HG02852 (cell line): ENCODE measurements at regions not wholly inside any gene's neighbourhood (a gene's known extent, or its start where the extent isn't known, plus 50 kb on each side); places are given as distances from the start of the nearest gene placed in this dataset.

Experiments used
- ATAC-seq: cut with Tn5 transposase; IDR thresholded peaks from one replicate; pipeline ENCODE4 v1.9.1; 2021; ENCODE audit warnings: mild to moderate bottlenecking, moderate library complexity; ENCODE audit not compliant: unreplicated experiment

DNA sequence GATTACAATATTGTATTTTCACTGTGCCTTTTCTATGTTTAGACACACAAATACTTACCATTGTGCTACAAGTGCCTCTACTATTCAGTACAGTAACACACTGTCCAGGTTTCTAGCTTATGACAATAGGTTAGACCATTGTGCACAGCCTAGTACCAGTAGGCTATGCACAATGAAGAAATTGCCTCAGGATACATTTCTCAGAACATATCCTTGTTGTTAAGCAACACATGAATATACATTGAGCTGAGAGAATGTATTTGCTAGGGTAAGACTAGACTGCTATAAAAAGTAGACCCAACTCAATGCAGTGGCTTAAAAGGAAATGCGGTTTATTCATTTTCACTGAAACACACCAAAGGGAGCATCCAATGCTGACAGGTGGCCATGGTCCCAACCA, 285.1 kb downstream of the HS3ST3A1 start:
- no peak for ATAC-seq

DNA sequence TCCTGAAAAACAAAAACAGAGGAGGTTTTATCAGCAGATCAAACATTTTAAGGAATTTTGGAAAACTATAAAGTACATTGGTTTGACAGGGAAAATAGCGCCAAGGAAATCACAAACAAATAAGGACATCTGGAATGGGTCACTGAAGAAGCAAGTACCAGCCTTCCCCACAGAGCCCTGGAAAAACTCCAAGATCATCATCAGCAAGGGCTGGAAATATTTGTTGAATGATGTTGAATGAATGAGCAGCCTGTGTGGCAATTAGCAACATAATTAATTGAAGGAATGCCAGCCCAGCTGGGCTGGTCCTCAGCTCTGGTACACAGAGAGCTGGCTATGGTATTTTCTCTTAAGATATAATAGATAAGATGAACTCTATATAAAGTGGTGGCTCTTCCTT, 290.4 kb downstream of the HS3ST3A1 start:
- ATAC-seq = no peak

DNA sequence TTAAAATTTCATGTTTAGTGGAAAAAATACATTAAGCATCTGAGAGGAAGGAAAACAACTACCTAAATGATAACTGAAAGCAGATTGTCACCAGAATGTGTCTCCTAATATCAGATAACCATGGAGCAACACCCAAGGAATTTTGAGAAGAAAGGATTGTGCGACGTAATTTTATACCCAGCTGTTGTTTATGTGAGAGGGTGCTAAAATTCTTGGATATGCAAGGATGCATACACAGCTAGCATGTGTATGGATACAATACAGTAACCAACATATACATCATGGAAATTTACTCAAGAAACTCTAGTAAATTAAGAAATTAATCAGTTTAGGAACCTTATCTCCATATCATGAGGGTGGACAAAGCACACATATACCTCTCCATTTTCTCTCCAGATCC, 290.9 kb downstream of the HS3ST3A1 start:
- no peak for ATAC-seq

DNA sequence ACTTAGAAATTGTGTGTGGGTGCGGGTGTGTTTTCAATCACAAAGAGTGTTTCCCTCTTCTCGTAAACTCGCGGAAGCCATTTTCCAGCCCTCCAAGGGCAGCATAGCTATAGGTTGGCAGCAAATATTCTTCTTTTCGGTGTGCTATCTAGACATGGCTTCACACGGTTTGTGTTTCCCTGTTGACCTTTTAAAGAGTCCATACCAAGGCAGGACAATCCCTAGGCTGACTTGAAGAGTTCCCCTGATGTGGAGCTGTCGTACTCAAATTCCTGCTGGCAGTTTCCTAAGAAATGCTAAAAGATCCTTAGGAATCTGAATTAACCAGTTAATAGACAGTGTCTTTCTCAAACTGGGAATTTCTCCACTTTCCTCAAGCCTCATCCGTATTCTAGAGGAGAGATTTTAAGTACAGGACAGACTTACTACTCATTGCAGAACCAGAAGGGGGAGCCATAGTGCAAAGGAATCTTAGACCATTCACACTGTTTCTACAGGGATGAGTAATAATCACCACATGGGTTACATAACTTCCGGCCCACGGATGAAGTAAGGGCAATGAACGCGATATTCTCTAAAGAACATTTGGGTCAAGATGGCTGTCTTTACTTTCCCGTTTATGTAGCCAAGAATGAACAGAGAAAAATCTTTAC, 288.6 kb upstream of the ELAC2 start:
- ATAC-seq = no peak

DNA sequence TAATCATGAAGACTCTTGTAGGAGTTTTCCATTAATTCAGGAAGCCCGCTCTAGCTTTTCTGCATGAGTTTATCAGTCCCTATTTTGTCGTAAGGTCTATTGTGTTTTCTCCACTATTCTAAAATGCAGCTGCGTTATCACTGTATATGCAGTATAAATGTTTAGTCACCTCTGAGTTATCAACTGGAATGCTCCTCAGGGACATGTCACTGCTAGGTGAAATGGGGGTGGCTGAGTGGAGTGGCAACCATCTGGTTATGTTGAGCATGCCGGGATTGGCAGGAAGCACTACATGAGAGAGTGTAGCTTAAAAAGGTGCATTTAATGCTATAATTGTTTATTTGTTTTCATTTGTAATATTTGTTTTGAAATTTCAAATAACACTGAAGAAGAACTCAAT, 285.2 kb upstream of the ELAC2 start:
- ATAC-seq = no peak

DNA sequence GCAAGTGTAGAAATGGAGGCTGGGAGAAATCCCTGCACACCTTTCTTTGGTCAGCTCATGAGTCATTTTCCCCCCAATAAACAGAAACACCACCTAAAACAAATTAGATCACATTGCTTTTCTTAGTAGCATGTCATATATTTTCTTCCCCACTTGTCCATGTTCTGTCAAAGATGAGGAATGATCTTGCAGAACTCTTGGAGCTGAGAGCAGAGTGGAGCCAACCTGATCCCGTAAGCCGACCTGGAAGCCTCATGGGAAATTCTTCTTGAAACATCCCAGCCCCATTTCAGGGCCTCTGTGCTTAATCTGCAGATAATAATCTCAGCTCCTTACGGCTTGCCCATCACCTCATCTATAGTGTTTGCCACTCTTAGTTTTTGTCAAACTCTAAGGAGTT, 284.6 kb upstream of the ELAC2 start:
- ATAC-seq = no peak

DNA sequence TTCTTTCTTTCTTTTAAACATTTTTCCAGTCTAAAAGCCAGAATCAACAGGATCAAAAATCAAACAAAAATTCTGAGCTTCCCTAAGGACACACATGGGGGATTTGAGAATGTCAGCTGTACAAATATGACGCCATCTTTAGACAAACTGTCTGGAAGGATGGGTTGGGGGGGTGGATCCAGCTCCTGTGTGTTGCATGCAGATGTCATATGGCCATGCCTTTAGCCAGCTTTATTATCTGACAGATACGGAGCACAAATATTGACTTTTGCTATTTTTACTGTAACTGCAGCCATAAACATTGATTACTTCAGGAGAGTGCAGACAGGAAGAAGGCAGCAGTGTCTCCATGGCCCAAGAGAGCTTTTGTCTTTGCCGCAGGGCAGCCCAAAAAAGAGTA, 279.4 kb upstream of the ELAC2 start:
- ATAC-seq = no peak

DNA sequence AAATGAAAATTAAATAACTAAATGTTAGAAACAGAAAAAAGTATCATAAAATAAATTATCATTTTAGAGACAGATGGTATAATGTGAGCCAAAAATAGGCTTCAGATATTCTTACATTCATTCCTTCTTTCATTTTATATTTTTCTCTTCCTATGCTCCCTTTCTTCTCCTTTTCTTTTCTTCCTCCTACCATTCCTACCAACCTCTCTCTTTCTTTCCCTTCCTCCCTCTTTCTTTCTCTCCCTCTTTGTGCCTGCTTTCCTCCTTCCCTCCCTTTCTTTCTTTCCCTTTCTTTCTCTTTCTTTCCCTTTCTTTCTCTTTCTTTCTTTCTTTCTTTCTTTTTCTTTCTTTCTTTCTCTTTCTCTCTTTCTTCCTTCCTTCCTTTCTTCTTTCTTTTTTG, 275.6 kb upstream of the ELAC2 start:
- ATAC-seq = no peak

DNA sequence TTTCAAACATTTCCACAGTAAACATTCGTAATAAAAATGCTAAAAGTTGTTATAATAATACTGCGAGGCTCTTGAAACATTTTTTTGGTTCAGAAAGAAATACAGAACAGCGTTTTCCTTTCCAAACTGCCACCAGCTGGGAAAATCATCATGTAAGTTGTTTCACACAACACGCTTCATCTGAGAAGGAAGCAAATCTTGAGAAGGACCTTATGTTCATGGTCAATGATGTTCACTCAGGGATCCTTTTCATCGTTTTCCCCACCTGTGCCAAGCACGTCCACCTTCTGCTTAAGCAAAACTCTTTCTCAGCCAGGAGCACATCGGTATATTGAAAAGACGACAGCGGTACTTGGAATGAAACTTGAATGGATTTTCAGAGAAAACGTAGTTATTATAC, 274.5 kb upstream of the ELAC2 start:
- no peak for ATAC-seq

DNA sequence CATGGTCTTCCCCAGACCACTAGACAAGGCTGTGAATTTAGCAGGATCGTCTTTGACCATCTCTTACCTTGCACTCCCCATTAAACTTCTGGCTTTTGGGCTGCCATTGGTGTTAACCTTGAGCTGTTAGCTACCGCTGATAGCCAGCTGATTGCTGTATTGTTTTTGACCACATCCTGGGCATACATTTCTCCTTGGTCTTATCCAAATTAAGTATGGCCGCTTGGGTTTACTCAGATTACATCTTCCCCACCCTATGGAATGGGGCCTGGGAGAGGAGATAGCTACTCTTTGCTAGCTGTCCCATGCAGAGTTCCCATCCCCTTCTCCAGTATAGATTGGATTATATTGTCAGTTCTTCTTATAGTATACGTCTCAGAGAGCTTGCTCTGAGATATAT, 270.4 kb upstream of the ELAC2 start:
- no peak for ATAC-seq

DNA sequence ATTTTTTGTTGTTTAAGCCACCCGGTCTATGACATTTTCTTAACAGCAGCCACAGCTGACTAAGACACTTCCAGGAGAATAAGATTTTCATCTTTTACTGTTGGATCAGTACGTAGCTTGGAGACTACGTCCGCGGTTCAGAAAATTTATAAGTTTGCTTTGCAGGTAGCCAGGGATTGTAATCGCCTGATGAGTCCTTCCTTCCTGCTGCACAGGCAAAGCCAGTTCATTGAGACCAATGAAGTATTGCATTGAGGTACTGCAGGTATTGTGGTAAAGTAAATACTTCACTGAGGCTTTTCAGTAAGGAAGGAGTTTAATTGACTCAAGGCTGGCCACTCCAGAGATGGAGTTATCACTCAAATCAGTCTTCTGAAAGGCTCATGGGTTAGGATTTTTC, 269.4 kb upstream of the ELAC2 start:
- ATAC-seq = no peak

DNA sequence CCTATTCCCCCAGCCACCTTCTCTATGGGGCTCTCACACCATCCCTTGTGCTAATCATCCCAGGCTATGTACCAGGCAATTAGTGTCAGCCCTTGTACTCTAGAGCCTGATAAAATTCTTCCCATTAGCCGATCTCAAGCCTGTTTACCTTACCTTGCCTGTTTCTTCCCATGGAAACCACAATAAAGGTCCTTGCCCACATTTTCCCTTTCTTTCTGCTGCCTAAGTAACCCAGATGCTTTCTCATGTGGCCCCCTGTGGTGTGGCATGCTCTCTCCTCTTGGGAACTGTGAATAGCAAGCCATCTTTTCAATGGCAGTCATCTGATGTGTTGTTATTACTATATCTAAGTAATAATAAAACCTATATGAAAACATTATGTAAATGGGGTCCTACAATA, 265.8 kb upstream of the ELAC2 start:
- no peak for ATAC-seq

DNA sequence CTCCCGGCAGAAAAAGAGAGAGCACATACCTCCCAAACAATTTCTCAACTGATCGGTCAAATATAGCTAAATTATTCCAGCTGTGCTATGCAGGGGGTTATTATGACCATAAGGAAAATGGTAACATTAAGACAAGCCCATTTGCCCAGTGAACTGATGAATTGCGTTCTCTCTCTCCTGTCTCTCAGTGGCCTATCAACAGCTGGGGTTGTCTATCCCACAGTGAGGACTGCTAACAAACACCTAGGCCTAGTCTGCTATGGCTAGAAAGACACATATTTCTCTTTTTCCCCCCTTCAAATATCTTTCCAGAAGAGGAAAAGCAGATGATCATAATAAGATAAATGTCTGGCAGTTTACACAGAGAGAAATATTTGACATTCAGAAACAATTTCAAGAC, 263.8 kb upstream of the ELAC2 start:
- no peak for ATAC-seq

DNA sequence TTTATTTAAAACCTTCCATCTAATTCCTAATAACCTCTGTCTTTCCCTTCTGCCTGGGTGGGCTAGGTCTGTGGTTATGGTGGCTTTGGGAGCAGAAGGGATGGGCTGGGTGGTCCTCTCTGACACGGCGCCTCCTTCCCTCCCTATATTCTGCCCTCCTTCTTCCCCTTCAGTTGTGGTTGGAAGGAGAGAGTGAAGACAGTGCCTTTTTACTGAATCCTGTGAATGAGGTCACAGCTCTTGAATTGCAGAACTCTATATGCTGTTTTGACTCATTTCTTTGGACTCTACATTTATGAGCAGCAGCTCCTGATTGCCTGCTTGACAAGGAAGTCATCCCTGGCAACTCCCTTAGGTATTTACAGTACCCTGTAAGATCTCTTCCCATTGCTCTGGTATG, 256.0 kb upstream of the ELAC2 start:
- no peak for ATAC-seq

DNA sequence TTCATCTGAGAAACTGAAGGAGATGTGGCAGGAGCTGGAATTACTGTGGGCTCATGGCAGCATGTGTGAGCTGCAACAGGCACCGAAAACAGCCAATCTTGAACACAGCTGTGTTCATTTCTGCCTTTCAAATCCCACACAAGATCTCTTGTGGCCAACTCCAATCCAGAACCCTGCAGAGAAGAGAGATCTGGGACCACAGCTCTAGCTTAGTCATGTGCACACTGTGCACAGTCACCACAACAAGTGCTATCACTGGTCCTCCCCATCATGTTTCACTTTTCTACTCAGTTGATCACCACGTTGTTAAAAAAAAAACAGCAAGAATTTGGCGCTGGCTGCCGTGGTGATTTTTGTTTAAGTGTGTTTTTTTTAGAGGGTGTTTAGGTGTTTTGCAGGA, 254.5 kb upstream of the ELAC2 start:
- ATAC-seq = no peak

DNA sequence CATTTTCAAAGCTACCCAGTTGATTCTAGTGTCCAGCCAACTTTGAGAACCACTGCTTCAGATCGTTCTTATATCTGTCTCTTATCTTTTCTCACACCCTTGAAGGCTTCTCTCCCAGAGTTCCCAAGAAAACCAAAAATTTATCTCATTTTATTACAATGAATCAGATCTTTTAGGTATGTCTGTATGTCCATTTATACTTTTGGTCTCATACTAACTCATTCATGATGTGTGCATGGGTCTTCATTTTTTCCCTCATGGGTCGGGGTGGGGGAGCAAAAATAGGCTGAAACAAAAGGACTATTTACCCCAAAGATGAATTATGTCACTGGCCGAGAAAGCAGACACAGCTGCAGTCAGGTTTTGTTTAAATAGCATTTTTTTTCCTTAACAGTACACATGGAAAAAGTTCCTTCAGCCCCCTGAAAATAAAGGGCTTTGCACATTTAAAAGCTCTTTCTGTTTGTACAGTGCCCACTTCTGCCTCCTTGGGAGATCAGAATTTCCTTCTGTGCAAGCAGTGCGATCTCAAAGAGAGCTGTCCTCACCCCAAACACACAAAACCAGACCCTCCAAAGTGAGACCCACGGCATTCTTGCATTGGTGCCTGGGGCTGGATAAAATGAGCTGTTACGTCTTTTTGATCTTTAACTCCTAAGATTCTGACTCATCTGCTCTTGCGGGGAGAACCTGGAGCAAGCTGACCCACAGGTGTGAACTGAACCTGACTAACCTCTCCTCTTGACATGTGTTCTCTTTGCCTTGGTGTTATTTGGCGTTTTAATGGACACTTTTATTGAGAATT, 251.2 kb upstream of the ELAC2 start:
- ATAC-seq = no peak

DNA sequence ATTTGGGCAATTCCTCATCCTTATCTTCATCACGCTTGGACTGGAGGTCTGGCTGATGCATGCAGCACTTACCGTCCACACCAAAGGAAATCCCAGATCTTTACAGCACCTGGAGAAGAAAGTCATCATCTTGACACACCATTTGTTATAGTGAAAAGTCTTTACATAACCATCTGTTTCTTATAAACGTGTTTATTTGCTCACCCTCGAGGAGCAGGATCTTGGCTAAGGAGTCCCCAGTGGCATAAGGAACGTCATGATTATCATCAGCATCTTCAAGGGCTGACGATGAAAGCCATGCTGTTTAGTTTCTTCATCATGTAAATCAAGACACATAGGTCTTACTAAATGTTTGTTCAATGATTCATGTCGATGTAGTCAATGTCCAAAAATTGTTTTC, 248.8 kb upstream of the ELAC2 start:
- ATAC-seq = no peak

DNA sequence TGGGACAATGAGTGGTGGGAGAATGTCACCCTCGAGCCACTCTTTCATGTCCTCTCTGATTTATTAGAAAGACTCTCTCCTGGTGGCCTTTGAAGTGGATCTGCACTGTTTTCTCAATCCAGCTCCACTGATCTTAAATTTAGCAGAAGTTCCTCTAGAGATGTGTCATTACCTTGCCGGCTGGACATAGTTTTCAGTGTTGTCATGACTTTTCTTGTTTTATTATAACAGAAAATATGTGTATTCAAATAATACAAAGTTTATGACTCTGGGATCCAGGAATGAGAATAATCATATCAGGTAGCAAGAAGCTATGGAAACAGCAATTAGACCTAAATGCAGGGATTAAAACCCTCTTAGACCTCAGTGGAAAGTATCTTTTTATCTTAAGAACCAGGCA, 247.5 kb upstream of the ELAC2 start:
- ATAC-seq = no peak

DNA sequence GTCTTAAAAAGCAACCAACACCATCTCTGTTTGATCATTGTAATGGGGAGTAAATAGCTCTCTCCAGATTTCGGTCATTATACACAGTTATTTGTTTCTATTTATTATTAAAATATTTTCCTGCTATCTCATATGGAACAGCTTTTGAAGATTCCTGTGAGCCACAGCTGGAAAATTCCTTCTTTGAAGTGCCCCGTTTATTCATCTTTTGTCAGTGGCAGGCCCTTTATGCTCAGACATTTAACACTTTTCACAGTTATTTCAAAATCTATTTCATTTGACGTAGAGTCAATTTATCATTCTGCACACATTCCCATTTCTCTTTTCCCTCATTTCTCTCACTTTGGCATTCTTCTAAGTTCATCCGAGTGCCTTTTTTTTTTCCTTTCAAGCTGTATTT, 245.9 kb upstream of the ELAC2 start:
- ATAC-seq = no peak

DNA sequence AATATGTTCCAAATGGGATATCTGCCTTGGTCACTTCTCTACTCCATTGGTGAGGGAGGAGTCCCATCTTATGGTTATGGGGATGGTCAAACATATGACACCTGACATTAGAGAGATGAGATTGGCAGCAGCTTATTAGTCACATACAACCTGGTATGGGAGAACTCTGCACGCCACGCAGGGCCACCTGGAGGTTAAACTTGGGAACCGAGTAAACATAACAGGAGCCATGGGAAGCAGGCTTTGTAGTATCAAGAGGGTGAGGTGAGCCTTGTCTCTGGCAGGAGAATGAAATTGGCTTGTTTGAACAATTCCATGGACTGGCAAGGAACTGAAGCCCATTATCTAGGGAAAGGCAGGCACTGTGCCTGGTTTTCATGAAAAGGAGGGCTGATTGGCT, 238.7 kb upstream of the ELAC2 start:
- no peak for ATAC-seq

DNA sequence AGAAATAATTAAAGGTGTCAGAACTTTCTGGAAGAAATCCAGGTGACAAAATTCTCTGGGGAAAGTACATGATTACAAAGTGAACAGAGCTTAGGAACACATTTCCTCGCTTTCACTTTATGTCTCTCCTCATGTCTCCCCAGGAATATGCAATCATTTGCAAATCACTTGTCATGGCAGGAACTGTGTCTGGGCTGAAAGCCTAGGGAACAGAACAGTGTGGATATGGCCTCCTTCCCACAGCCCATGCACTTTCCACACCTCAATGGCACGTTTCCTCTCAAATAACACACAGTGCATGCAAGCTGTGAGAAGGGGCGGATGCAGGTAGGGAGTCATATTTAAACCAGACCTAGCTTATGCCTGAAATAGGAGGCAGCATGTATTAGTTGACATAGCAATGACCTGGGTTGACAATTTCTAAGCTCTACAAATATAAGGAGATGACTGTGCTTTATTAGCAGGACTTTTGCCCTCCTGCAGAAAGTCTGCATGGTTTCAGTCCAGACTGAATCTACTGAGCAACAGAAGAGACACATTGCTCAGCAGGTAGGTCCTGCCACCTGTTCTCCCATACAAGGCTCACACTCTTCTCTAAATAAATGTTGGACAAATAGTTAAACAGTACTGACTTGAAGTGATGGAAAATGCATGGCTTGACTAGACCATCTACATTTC, 236.0 kb upstream of the ELAC2 start:
- no peak for ATAC-seq

DNA sequence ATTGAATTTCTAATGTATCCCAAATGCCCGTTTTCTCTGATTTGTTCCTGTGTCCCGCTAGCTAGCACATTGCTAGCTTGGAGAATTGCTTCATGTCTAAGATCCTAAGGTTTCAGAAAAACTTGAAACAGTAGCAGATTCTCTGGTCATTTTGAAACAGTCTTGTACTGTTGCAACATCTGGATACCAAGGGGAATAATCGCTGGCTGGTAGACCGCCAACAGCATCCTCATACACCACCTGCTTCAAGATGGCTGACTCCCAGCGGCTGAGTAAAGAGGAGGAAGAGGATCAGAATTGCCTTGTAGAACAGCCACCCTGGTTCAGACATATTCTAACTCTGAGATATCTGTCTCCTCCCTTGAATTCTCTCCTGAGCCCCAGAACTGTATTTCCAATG, 226.7 kb upstream of the ELAC2 start:
- no peak for ATAC-seq
